Gastrocnemius medialis (tissue), 4 donors: ENCODE measurements at regions not wholly inside any gene's neighbourhood (a gene's known extent, or its start where the extent isn't known, plus 50 kb on each side); places are given as distances from the start of the nearest gene placed in this dataset.

Experiments used
- ATAC-seq, 2 donors: fragments of 150-250 bp; one replicate each; pipeline ENCODE4 v1.9.1; 2016
- DNase-seq, 2 donors: peaks; one replicate each; pipeline ENCODE4 v3.0.0-alpha.2; 2019
- H3K27ac ChIP-seq, 4 donors: fragments of 200-600 bp; sonication (generic); 1 replicate in 1 of 4; 2 replicates in 3 of 4; pipeline ENCODE4 v1.5.1; 2016 to 2018; ENCODE audit warnings: mild to moderate bottlenecking in 2 of 4, moderate library complexity in 1 of 4
- H3K27me3 ChIP-seq, 3 donors: fragments of 200-600 bp; sonication (generic) in 2 of 3; 1 replicate in 1 of 3; 2 replicates in 2 of 3; pipeline versions ENCODE4 v1.5.1 to v1.6.0; 2016 to 2019; ENCODE audit warnings: mild to moderate bottlenecking in 1 of 3, moderate library complexity in 1 of 3
- H3K36me3 ChIP-seq, 2 donors: fragments of 200-600 bp; sonication (generic) in 1 of 2; one replicate each; pipeline ENCODE4 v1.5.1; 2017 to 2018
- H3K4me1 ChIP-seq, 2 donors: fragments of 200-600 bp; sonication (generic) in 1 of 2; one replicate each; pipeline ENCODE4 v1.5.1; 2016 to 2017; ENCODE audit warnings: mild to moderate bottlenecking in 2 of 2
- H3K4me3 ChIP-seq, 4 donors: fragments of 200-600 bp; sonication (generic) in 3 of 4; 1 replicate in 1 of 4; 2 replicates in 3 of 4; pipeline ENCODE4 v1.5.1; 2016 to 2019; ENCODE audit warnings: mild to moderate bottlenecking in 2 of 4
- H3K9me3 ChIP-seq, 3 donors: fragments of 200-600 bp; sonication (generic) in 2 of 3; 1 replicate in 1 of 3; 2 replicates in 2 of 3; pipeline ENCODE4 v1.5.1; 2016 to 2019
- CTCF ChIP-seq, 5 experiments: fragments of 450-650 bp in 3 of 5; fragments of 200-600 bp in 2 of 5; sonication (generic) in 2 of 5; IDR thresholded peaks in 4 of 5; conservative IDR thresholded peaks in 1 of 5; 1 replicate in 4 of 5; 2 replicates in 1 of 5; pipeline ENCODE4 v1.5.1; 2016 to 2019; ENCODE audit warnings: antibody characterized with exemption in 5 of 5, mild to moderate bottlenecking in 3 of 5, moderate library complexity in 3 of 5
- POLR2A ChIP-seq, 2 donors: fragments of 450-650 bp; IDR thresholded peaks; one replicate each; pipeline ENCODE4 v1.6.1; 2017; ENCODE audit warnings: antibody characterized with exemption in 2 of 2, mild to moderate bottlenecking in 2 of 2, moderate library complexity in 2 of 2
- in situ Hi-C, 4 donors: fragments of 200-750 bp; cut with MboI; loops; one replicate each; pipeline versions ENCODE4 v1.15.0 to v1.8.0; 2017; ENCODE audit warnings: low sequenced_read_pairs in 4 of 4
- intact Hi-C: fragments of 100-400 bp; cut with DNase I; formaldehyde crosslinking; loops from one replicate; pipeline ENCODE4 v1.15.1; 2023; ENCODE audit warnings: low total_unique reads

DNA sequence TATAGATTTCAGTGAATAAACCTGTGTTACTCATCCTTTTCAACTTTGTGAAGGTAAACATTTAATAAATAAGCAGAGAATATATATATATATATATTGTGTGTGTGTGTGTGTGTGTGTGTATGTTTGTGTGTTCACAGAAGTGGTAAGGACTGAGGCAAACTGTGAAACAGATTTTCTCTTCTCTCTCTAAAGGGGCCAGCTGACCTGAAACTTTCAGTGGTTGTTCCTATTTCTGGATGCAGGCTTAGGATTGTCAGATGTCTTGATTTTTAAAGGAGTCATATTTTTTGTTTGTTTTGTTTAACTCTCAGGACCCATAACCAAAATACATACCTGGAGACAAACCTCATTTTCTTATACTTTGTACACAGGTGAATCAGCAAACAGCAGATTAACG is 714.9 kb upstream of the MEF2C start:
- in situ Hi-C loops = no loop called here
- Histone ChIP-seq H3K4me3 (no peak overlapping the region), H3K27ac (no peak overlapping the region), H3K27me3 (no peaks in the 10 kb centered on the region), H3K9me3 (no peaks in the 10 kb centered on the region), H3K36me3 (no peaks in the 10 kb centered on the region), H3K4me1 (peaks cover 0 to 4% of the 10 kb centered on the region in 2 donors)
- TF ChIP-seq CTCF (IDR thresholded peaks at IDR 0.05 in 4 of 5, conservative IDR thresholded peaks at IDR 0.05 in 1 of 5) (no peak), POLR2A (IDR thresholded peaks at IDR 0.05) (no peak)
- ATAC-seq (no peak), DNase-seq (no peak)
- intact Hi-C loops = no loop called here

DNA sequence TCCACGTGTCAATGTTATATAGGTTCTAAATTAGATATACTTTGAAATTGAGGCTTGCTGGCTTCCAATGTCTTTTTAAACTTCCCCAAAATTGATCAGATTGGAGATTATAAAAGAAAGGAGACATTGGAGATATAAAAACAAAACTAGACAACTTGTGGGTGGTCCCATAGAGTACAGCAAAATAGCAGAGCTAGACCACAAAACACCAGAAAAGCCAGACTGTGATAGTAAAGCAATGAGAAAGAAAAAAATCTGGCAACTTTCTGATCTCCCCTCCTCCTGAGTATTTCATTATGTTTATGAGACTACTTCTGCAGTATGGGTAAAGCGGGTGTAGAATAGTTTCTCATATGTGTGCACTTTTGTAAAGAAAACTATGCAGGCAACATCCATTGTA is 713.8 kb upstream of the MEF2C start:
- Histone ChIP-seq H3K36me3 (no peaks in the 10 kb centered on the region), H3K4me3 (no peak overlapping the region), H3K4me1 (peaks cover 0 to 4% of the 10 kb centered on the region in 2 donors), H3K27me3 (no peaks in the 10 kb centered on the region), H3K9me3 (no peaks in the 10 kb centered on the region), H3K27ac (no peak overlapping the region)
- DNase-seq (no peak), ATAC-seq (no peak)
- TF ChIP-seq CTCF (IDR thresholded peaks at IDR 0.05 in 4 of 5, conservative IDR thresholded peaks at IDR 0.05 in 1 of 5) (no peak), POLR2A (IDR thresholded peaks at IDR 0.05) (no peak)
- intact Hi-C loops (no loop called here), in situ Hi-C loops (no loop called here)

DNA sequence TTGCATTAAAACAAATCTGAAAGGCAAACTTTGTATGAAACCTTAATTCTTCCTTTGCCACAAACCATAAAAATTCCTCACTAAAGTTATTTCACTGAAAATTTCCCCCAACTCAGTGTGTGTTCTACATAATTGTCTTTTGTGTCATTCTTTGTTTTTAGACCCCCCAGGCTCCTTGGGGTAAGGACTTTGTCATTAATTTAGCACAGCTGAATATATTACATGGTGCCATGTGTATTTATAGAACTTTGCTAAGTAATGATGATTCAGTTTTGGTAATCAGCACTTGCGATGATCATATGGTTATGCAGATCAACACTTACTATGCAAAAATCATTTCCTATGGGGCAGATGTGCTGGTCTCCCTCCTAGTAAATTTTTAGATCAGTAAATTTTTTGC is 712.1 kb upstream of the MEF2C start:
- peak in 1 of 2 donors; percentile 63 for ATAC-seq
- intact Hi-C loops = no loop called here
- no peaks in the 10 kb centered on the region for H3K27me3 ChIP-seq

GRCh38 chr5:89584339-89584956 is 701.5 kb upstream of the MEF2C start:
- TF ChIP-seq CTCF (IDR thresholded peaks at IDR 0.05 in 4 of 5, conservative IDR thresholded peaks at IDR 0.05 in 1 of 5) = no peak
- TF ChIP-seq POLR2A (IDR thresholded peaks at IDR 0.05) = no peak
- peak overlapping the region in 1 of 4 donors; percentile 4 for H3K4me3 ChIP-seq
- no peaks in the 10 kb centered on the region for H3K36me3 ChIP-seq
- intact Hi-C loops (no loop called here), in situ Hi-C loops (no loop called here)
- DNase-seq (no peak), ATAC-seq (peak in 1 of 2 donors; percentile 74)
- H3K4me1 ChIP-seq = peaks cover 12 to 17% of the 10 kb centered on the region in 2 donors
- no peaks in the 10 kb centered on the region for H3K9me3 ChIP-seq
- H3K27ac ChIP-seq = peak overlapping the region in 1 of 4 donors; percentile 40
- H3K27me3 ChIP-seq = no peaks in the 10 kb centered on the region

More for the DNA sequence above, 712.1 kb upstream of the MEF2C start:
- no peaks in the 10 kb centered on the region for H3K36me3 ChIP-seq
- H3K4me3 ChIP-seq = no peak overlapping the region
- in situ Hi-C loops = no loop called here
- no peak overlapping the region for H3K27ac ChIP-seq
- TF ChIP-seq CTCF (IDR thresholded peaks at IDR 0.05 in 4 of 5, conservative IDR thresholded peaks at IDR 0.05 in 1 of 5) (no peak), POLR2A (IDR thresholded peaks at IDR 0.05) (no peak)
- peaks cover 0 to 4% of the 10 kb centered on the region in 2 donors for H3K4me1 ChIP-seq
- no peaks in the 10 kb centered on the region for H3K9me3 ChIP-seq
- no peak for DNase-seq

GRCh38 chr5:89583534-89583933 is 700.5 kb upstream of the MEF2C start:
- H3K27ac ChIP-seq = no peak overlapping the region
- no peak for DNase-seq
- intact Hi-C loops = no loop called here
- in situ Hi-C loops = no loop called here
- H3K4me3 ChIP-seq = no peak overlapping the region
- TF ChIP-seq CTCF (IDR thresholded peaks at IDR 0.05 in 4 of 5, conservative IDR thresholded peaks at IDR 0.05 in 1 of 5) (no peak), POLR2A (IDR thresholded peaks at IDR 0.05) (no peak)
- H3K36me3 ChIP-seq = no peaks in the 10 kb centered on the region
- peaks cover 12 to 17% of the 10 kb centered on the region in 2 donors for H3K4me1 ChIP-seq
- no peaks in the 10 kb centered on the region for H3K9me3 ChIP-seq
- no peaks in the 10 kb centered on the region for H3K27me3 ChIP-seq
- no peak for ATAC-seq
